ENCODE measurements at regions not wholly inside any gene's neighbourhood (a gene's known extent, or its start where the extent isn't known, plus 50 kb on each side); places are given as distances from the start of the nearest gene placed in this dataset.

GRCh38 chr7:89401099-89401498, 605.6 kb upstream of the TEX47 start:
- H3K27me3 ChIP-seq (replicated peaks; ENCODE audit: insufficient read depth): no peaks in the 10 kb centered on the region

GRCh38 chr7:89401690-89402089, 606.2 kb upstream of the TEX47 start:
- Histone ChIP-seq H3K9me3 (no peaks in the 10 kb centered on the region), H3K4me3 (no peak overlapping the region), H3K27me3 (replicated peaks; ENCODE audit: insufficient read depth) (no peaks in the 10 kb centered on the region), H3K36me3 (no peaks in the 10 kb centered on the region), H3K27ac (no peak overlapping the region), H3K4me1 (replicated peaks) (no peaks in the 10 kb centered on the region)
- no peak for DNase-seq (ENCODE audit: low spot score)
- TF ChIP-seq POLR2AphosphoS5 (IDR thresholded peaks at IDR 0.05) (no peak), CTCF (IDR thresholded peaks at IDR 0.05) (no peak), POLR2A (IDR thresholded peaks at IDR 0.05) (no peak)
- 66% methylated on average over 4 of the region's 4 CpGs for WGBS
- intact Hi-C loops (cut with DNase I): no loop called here

More at GRCh38 chr7:89401099-89401498, 605.6 kb upstream of the TEX47 start:
- Histone ChIP-seq H3K9me3 (no peaks in the 10 kb centered on the region), H3K4me1 (replicated peaks) (no peaks in the 10 kb centered on the region), H3K36me3 (no peaks in the 10 kb centered on the region), H3K4me3 (no peak overlapping the region), H3K27ac (no peak overlapping the region)
- no peak for DNase-seq (ENCODE audit: low spot score)
- intact Hi-C loops (cut with DNase I): no loop called here
- TF ChIP-seq POLR2A (IDR thresholded peaks at IDR 0.05) (no peak), CTCF (IDR thresholded peaks at IDR 0.05) (no peak), POLR2AphosphoS5 (IDR thresholded peaks at IDR 0.05) (no peak)

- Histone ChIP-seq H3K4me1 (replicated peaks) (no peaks in the 10 kb centered on the region), H3K27me3 (replicated peaks; ENCODE audit: insufficient read depth) (no peaks in the 10 kb centered on the region), H3K4me3 (no peak overlapping the region), H3K36me3 (no peaks in the 10 kb centered on the region), H3K9me3 (no peaks in the 10 kb centered on the region), H3K27ac (no peak overlapping the region)
- TF ChIP-seq CTCF (IDR thresholded peaks at IDR 0.05) (no peak), POLR2AphosphoS5 (IDR thresholded peaks at IDR 0.05) (no peak), POLR2A (IDR thresholded peaks at IDR 0.05) (no peak)
- intact Hi-C loops (cut with DNase I): no loop called here
- no peak for DNase-seq (ENCODE audit: low spot score)
Observed at GRCh38 chr7:89451911-89452310, 656.4 kb upstream of the TEX47 start.

- H3K27me3 ChIP-seq (replicated peaks; ENCODE audit: insufficient read depth): no peaks in the 10 kb centered on the region
- H3K4me3 ChIP-seq: no peak overlapping the region
- intact Hi-C loops (cut with DNase I): no loop called here
- no peak for DNase-seq (ENCODE audit: low spot score)
- TF ChIP-seq POLR2AphosphoS5 (IDR thresholded peaks at IDR 0.05) (no peak), POLR2A (IDR thresholded peaks at IDR 0.05) (no peak), CTCF (IDR thresholded peaks at IDR 0.05) (no peak)
- H3K27ac ChIP-seq: no peak overlapping the region
- no peaks in the 10 kb centered on the region for H3K9me3 ChIP-seq
- H3K36me3 ChIP-seq: no peaks in the 10 kb centered on the region
- H3K4me1 ChIP-seq (replicated peaks): no peaks in the 10 kb centered on the region
- 74% methylated on average over 1 of the region's 1 CpG for WGBS
Observed at GRCh38 chr7:89456556-89456955, 661.0 kb upstream of the TEX47 start.

- H3K4me1 ChIP-seq (replicated peaks): no peaks in the 10 kb centered on the region
- no peaks in the 10 kb centered on the region for H3K36me3 ChIP-seq
- H3K9me3 ChIP-seq: no peaks in the 10 kb centered on the region
- intact Hi-C loops (cut with DNase I): no loop called here
- TF ChIP-seq CTCF (IDR thresholded peaks at IDR 0.05) (no peak), POLR2A (IDR thresholded peaks at IDR 0.05) (no peak), POLR2AphosphoS5 (IDR thresholded peaks at IDR 0.05) (no peak)
- H3K27me3 ChIP-seq (replicated peaks; ENCODE audit: insufficient read depth): no peaks in the 10 kb centered on the region
- no peak overlapping the region for H3K27ac ChIP-seq
- H3K4me3 ChIP-seq: no peak overlapping the region
- WGBS: 71% methylated on average over 3 of the region's 3 CpGs
- no peak for DNase-seq (ENCODE audit: low spot score)
Observed at GRCh38 chr7:89458114-89458513, 662.6 kb upstream of the TEX47 start.

Measured in prostate gland (tissue), 2 donors.